Lung microvascular endothelial cell (primary cell): ENCODE measurements at regions not wholly inside any gene's neighbourhood (a gene's known extent, or its start where the extent isn't known, plus 50 kb on each side); places are given as distances from the start of the nearest gene placed in this dataset.
"Not testable (repeated sequence)": the region's sequence is repeated elsewhere in the genome, so short reads cannot be mapped to it uniquely, and the experiment has no call there.

Source experiments
- DNase-seq, 2 donors: peaks; one replicate each; pipeline versions ENCODE4 v3.0.0 to v3.0.0-alpha.2; 2010; ENCODE audit warnings: low read depth in 2 of 2

GRCh38 chr16:49940464-49941224 is 84.4 kb upstream of the CNEP1R1 start:
- no peak for DNase-seq

- no peak for DNase-seq
Observed at GRCh38 chr16:49944221-49944620, 80.8 kb upstream of the CNEP1R1 start.

- DNase-seq, result no peak
Observed at GRCh38 chr16:49947907-49948678, 76.9 kb upstream of the CNEP1R1 start.

- no peak for DNase-seq
Observed at GRCh38 chr16:49951574-49952195, 73.3 kb upstream of the CNEP1R1 start.

GRCh38 chr16:49952386-49952785 is 72.6 kb upstream of the CNEP1R1 start:
- DNase-seq, result peak in 1 of 2 donors; percentile 46

- DNase-seq, result no peak
Observed at GRCh38 chr16:49953090-49953489, 71.9 kb upstream of the CNEP1R1 start.

- no peak for DNase-seq
Observed at GRCh38 chr16:49955858-49956257, 69.2 kb upstream of the CNEP1R1 start.

GRCh38 chr16:49956915-49957314 is 68.1 kb upstream of the CNEP1R1 start:
- no peak for DNase-seq

- no peak for DNase-seq
Observed at GRCh38 chr16:49958448-49958847, 66.6 kb upstream of the CNEP1R1 start.

GRCh38 chr16:49959552-49960277 is 65.3 kb upstream of the CNEP1R1 start:
- DNase-seq, result no peak

- DNase-seq, result no peak
Observed at GRCh38 chr16:49961089-49961488, 63.9 kb upstream of the CNEP1R1 start.

GRCh38 chr16:49962566-49962965 is 62.5 kb upstream of the CNEP1R1 start:
- not testable (repeated sequence) for DNase-seq

- DNase-seq, result no peak
Observed at GRCh38 chr16:49964316-49964715, 60.7 kb upstream of the CNEP1R1 start.

- DNase-seq, result no peak
Observed at GRCh38 chr16:49964973-49965372, 60.1 kb upstream of the CNEP1R1 start.

- no peak for DNase-seq
Observed at GRCh38 chr16:49967012-49967559, 57.9 kb upstream of the CNEP1R1 start.

GRCh38 chr16:49969091-49970030 is 55.7 kb upstream of the CNEP1R1 start:
- DNase-seq, result no peak

- no peak for DNase-seq
Observed at GRCh38 chr16:49970797-49971431, 54.1 kb upstream of the CNEP1R1 start.

- no peak for DNase-seq
Observed at GRCh38 chr16:49972280-49972679, 52.7 kb upstream of the CNEP1R1 start.

- DNase-seq, result no peak
Observed at GRCh38 chr16:49972961-49973360, 52.1 kb upstream of the CNEP1R1 start.
